BLaER1 treated with 17β-estradiol and CSF1 and Interleukin-3, amounts not matched to agents 10 nM and 100 nM (cell line): ENCODE measurements at regions not wholly inside any gene's neighbourhood (a gene's known extent, or its start where the extent isn't known, plus 50 kb on each side); places are given as distances from the start of the nearest gene placed in this dataset.

Source experiments
- H3K27ac ChIP-seq, 11 experiments: shearing (Covaris generic); formaldehyde crosslinking; 2 replicates each; pipeline ENCODE4 v1.8.1; 2022
- H3K27me3 ChIP-seq, 11 experiments: shearing (Covaris generic); formaldehyde crosslinking; 2 replicates each; pipeline ENCODE4 v1.8.1; 2022
- H3K36me3 ChIP-seq, 11 experiments: shearing (Covaris generic); formaldehyde crosslinking; 2 replicates each; pipeline ENCODE4 v1.8.1; 2022
- H3K4me1 ChIP-seq, 10 experiments: shearing (Covaris generic); formaldehyde crosslinking; 2 replicates each; pipeline ENCODE4 v1.8.1; 2022
- H3K4me2 ChIP-seq, 11 experiments: shearing (Covaris generic); formaldehyde crosslinking; 2 replicates each; pipeline ENCODE4 v1.8.1; 2022
- H3K4me3 ChIP-seq, 10 experiments: shearing (Covaris generic); formaldehyde crosslinking; 2 replicates each; pipeline ENCODE4 v1.8.1; 2022
- H3K9ac ChIP-seq, 11 experiments: shearing (Covaris generic); formaldehyde crosslinking; 2 replicates each; pipeline ENCODE4 v1.8.1; 2022
- H3K9me3 ChIP-seq, 11 experiments: shearing (Covaris generic); formaldehyde crosslinking; replicated peaks in 1 of 11; 2 replicates each; pipeline ENCODE4 v1.8.1; 2022
- H4K20me1 ChIP-seq, 11 experiments: shearing (Covaris generic); formaldehyde crosslinking; 2 replicates each; pipeline ENCODE4 v1.8.1; 2022
- Cebpa-rat ChIP-seq, 11 experiments: shearing (Covaris generic); IDR thresholded peaks; 2 replicates each; pipeline ENCODE4 v1.8.1; 2022

DNA sequence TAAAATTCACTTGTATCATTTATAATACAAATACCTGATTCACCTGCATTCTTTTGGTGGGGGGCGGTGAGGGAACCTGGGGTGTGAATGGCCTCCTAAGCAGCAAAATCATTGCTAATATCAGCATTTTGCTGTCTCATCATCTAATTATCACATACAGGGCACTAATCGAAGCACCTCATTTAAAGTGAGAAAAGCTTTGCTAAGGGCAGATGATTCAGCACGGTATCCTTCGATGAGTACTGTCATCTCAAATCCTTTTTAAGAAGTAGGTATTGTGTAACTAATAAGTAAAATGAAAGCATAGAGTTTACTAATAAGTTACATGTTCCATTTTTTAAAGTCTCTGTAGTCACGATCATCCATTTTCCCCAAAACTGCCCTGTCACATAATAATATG is 278.1 kb upstream of the SOX5 start:
- H3K9me3 ChIP-seq: no peaks in the 10 kb centered on the region
- peak overlapping the region in 5 of 11 experiments; percentile 17 to 80 (median 55); a peak in 8 of 22 replicates for H3K4me2 ChIP-seq
- no peaks in the 10 kb centered on the region for H4K20me1 ChIP-seq
- H3K27ac ChIP-seq: peak overlapping the region in 4 of 11 experiments; percentile 20 to 52 (median 47); a peak in 7 of 22 replicates
- no peaks in the 10 kb centered on the region for H3K36me3 ChIP-seq
- TF ChIP-seq Cebpa-rat (IDR thresholded peaks at IDR 0.05): no peak
- peaks cover 0 to 34% (median 12%) of the 10 kb centered on the region in 10 experiments; a peak in 12 of 20 replicates for H3K4me1 ChIP-seq
- H3K27me3 ChIP-seq: no peaks in the 10 kb centered on the region
- no peak overlapping the region for H3K4me3 ChIP-seq
- H3K9ac ChIP-seq: no peak overlapping the region

DNA sequence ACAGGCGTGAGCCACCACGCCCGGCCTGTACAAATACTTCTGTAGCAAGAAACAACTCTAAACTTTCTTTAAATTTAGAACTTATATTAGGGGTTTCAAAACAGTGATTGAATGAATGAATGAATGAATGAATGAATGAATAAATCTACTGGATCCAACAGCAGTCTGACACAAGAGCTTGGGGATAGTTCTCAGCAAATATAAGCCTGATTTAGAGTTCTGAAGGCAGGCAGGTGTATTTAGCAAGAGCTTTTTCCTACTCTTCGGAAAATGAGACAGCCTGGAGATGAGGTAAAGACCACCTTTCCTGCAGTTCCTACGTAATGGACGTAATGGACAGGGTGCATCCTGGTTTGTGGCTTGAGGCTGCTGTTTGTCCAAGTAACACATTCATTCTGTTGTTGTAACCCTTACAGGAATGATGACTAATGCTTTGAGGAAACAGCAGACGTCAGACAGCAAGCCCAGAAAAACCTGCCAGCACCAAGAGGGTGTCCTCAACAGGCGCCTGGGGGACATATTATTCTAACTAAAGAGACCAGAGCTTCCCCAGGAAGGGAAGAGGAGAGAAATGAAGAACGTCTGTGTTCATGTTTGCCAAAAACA is 277.4 kb upstream of the SOX5 start:
- H3K4me1 ChIP-seq: peaks cover 0 to 34% (median 12%) of the 10 kb centered on the region in 10 experiments; a peak in 12 of 20 replicates
- no peak overlapping the region for H3K4me3 ChIP-seq
- no peaks in the 10 kb centered on the region for H3K36me3 ChIP-seq
- no peaks in the 10 kb centered on the region for H3K9me3 ChIP-seq
- no peaks in the 10 kb centered on the region for H4K20me1 ChIP-seq
- TF ChIP-seq Cebpa-rat (IDR thresholded peaks at IDR 0.05): no peak
- H3K4me2 ChIP-seq: peak overlapping the region in 7 of 11 experiments; percentile 17 to 80 (median 49); a peak in 12 of 22 replicates
- H3K9ac ChIP-seq: no peak overlapping the region
- H3K27ac ChIP-seq: peak overlapping the region in 4 of 11 experiments; percentile 20 to 52 (median 47); a peak in 7 of 22 replicates
- no peaks in the 10 kb centered on the region for H3K27me3 ChIP-seq

DNA sequence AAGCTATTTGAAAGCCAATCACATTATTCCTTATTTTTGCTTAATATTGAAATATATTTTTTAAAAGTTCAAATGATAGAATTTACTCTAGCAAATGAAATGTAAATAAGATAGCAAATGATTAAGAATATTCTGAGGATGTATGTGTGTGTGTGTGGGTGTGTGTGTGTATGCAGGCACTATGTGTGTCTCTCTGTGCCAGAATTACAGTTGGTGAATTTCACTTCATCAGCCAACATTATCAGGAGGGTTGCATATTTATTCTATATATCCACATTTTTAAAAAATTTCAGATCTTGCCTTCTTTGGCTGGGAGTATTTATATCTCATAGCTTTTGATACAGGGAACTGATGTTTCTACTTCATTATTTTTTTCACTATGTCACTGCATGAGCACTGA is 274.9 kb upstream of the SOX5 start:
- H3K4me1 ChIP-seq: peaks cover 0 to 34% (median 8%) of the 10 kb centered on the region in 10 experiments; a peak in 9 of 20 replicates
- no peak overlapping the region for H3K27ac ChIP-seq
- no peaks in the 10 kb centered on the region for H3K36me3 ChIP-seq
- H3K9me3 ChIP-seq: no peaks in the 10 kb centered on the region
- no peak for TF ChIP-seq Cebpa-rat (IDR thresholded peaks at IDR 0.05)
- H3K4me3 ChIP-seq: no peak overlapping the region
- H3K9ac ChIP-seq: no peak overlapping the region
- H3K4me2 ChIP-seq: no peak overlapping the region
- no peaks in the 10 kb centered on the region for H3K27me3 ChIP-seq
- H4K20me1 ChIP-seq: no peaks in the 10 kb centered on the region

DNA sequence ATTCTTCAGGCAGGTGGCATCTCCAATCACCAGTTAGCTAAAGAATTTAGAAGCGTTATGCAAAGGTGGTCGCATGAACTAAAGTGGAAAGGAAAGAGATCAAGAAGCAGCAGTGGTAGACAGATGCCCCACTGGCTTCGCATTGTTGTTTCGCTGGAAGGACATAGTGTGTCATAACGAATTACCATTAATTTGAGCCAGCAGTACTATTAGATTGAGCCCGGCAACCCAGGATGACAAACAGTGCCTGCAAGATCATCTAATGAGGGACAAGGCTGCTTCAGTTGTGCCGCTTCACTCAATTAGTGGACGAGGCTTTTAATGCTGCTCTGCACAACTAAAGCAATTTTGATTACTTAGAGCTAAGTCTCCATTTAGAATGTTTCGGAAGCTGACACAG is 274.5 kb upstream of the SOX5 start:
- Histone ChIP-seq H3K27ac (no peak overlapping the region), H3K27me3 (no peaks in the 10 kb centered on the region), H3K9ac (no peak overlapping the region), H3K4me3 (no peak overlapping the region), H4K20me1 (no peaks in the 10 kb centered on the region), H3K4me2 (no peak overlapping the region), H3K4me1 (peaks cover 0 to 34% (median 8%) of the 10 kb centered on the region in 10 experiments; a peak in 9 of 20 replicates), H3K9me3 (no peaks in the 10 kb centered on the region), H3K36me3 (no peaks in the 10 kb centered on the region)
- no peak for TF ChIP-seq Cebpa-rat (IDR thresholded peaks at IDR 0.05)

DNA sequence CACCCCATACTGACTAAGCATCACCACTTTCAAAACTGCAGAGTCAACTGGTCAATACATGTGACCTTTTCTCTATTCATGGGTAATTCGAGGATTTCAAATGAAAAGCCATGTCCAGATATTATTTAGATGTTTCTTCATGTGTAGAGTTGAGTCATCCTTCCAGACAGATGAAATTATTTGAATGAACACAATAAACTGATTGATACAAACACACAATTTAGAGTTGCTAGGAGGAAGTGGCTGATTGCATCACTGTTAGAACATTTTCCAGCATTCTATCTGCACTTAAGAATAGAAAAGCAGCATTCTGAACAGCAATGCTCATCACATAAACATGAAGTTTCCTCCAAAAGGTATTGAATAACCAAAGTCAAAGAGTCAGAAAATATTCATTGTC is 273.5 kb upstream of the SOX5 start:
- Histone ChIP-seq H3K36me3 (no peaks in the 10 kb centered on the region), H4K20me1 (no peaks in the 10 kb centered on the region), H3K4me3 (no peak overlapping the region), H3K9ac (no peak overlapping the region), H3K4me1 (peaks cover 0 to 32% (median 8%) of the 10 kb centered on the region in 10 experiments; a peak in 9 of 20 replicates), H3K27me3 (no peaks in the 10 kb centered on the region), H3K27ac (peak overlapping the region in 2 of 11 experiments; percentile 3 to 46; a peak in 3 of 22 replicates), H3K4me2 (peak overlapping the region in 2 of 11 experiments; percentile 41 to 43; a peak in 3 of 22 replicates), H3K9me3 (no peaks in the 10 kb centered on the region)
- TF ChIP-seq Cebpa-rat (IDR thresholded peaks at IDR 0.05): no peak

DNA sequence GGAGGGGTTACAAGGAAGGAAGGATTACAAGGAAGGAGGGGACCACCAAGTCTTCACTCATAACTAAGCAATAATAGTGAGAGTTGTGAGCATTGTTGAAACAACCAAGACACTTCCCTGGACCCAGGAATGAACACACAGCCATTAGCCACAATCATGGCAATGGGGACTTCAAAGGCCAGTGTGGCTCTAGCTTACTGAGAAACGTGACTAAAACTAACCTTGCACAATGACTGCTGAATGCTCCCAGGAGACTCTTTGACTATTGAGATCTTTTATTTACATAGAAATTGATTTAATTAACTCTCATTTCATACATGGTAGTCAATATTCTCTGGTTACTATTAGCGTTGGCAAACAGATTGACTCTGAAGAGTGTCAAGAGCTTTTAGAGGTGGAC is 263.0 kb upstream of the SOX5 start:
- Histone ChIP-seq H3K9me3 (no peaks in the 10 kb centered on the region), H3K4me1 (no peaks in the 10 kb centered on the region), H3K27ac (no peak overlapping the region), H3K9ac (no peak overlapping the region), H3K4me2 (no peak overlapping the region), H3K27me3 (no peaks in the 10 kb centered on the region), H3K4me3 (no peak overlapping the region), H4K20me1 (no peaks in the 10 kb centered on the region), H3K36me3 (no peaks in the 10 kb centered on the region)
- no peak for TF ChIP-seq Cebpa-rat (IDR thresholded peaks at IDR 0.05)

DNA sequence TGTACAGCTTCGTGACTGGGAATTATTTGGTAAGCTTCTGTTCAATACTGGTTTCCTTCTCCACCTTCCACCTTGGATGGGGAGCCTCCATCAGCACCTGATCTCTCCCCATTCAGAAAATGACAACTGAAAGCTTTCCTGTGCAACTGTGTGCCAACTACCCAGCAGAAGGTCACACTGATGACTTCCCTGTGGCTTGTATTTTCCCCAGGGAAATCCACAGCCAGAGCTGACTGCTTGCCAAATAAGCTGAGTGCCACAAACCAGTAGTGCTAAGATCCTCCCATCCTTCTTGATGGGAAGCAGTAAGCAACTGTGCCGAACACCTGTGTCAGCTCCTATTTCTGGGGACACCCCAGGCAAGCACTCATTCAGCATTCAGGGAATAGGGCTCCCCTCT is 257.2 kb upstream of the SOX5 start:
- Histone ChIP-seq H3K27me3 (no peaks in the 10 kb centered on the region), H3K9ac (no peak overlapping the region), H3K9me3 (peaks cover 0 to 10% (median 0%) of the 10 kb centered on the region in 11 experiments; a peak in 5 of 22 replicates)

DNA sequence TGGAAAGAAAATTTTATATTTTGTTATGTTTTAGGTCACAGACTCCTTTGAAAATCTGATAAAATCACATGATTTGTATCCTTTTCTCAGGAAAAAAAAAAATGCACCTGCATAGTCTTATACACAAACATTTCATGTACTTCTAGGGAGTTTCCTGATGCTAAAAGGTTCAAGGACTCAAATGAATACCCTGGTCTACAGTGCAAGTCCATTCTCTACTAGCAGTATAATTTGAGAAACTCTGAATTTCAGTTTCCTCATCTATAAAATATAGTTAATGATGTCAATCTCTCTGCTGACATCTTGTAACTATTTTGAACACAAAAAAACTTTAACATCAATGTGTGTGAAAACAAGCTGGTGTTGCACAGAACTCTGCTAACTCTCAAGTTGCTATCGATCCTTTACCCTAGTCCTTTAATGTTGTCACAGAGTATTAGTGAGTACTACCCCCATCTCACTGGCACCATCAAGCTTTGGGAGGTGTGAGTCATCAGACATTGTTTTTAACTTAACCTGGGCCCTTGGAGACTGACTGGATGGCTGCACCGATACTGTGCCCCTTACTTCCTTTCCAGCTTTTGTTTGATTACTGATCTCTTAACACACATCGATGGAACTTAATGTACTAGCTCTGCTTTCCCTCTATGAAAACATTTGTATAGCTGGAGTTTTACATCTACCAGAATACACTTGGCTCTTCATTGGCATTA is 251.9 kb upstream of the SOX5 start:
- no peaks in the 10 kb centered on the region for H3K27me3 ChIP-seq
- TF ChIP-seq Cebpa-rat (IDR thresholded peaks at IDR 0.05): no peak
- no peak overlapping the region for H3K9ac ChIP-seq
- peaks cover 0 to 10% (median 0%) of the 10 kb centered on the region in 11 experiments; a peak in 5 of 22 replicates for H3K9me3 ChIP-seq
- H3K36me3 ChIP-seq: no peaks in the 10 kb centered on the region
- H4K20me1 ChIP-seq: no peaks in the 10 kb centered on the region
- no peak overlapping the region; a peak in 1 of 22 replicates for H3K4me2 ChIP-seq
- H3K27ac ChIP-seq: no peak overlapping the region
- no peak overlapping the region for H3K4me3 ChIP-seq
- H3K4me1 ChIP-seq: peaks cover 0 to 3% (median 0%) of the 10 kb centered on the region in 10 experiments; a peak in 1 of 20 replicates

More for the DNA sequence above, 257.2 kb upstream of the SOX5 start:
- no peaks in the 10 kb centered on the region for H3K36me3 ChIP-seq
- H3K4me3 ChIP-seq: no peak overlapping the region
- H3K4me1 ChIP-seq: peaks cover 0 to 3% (median 0%) of the 10 kb centered on the region in 10 experiments; a peak in 1 of 20 replicates
- H3K4me2 ChIP-seq: 0 out of 22 replicates have a peak overlapping the region, but pooled peaks of 1 of the 11 experiments have one; percentile 0
- TF ChIP-seq Cebpa-rat (IDR thresholded peaks at IDR 0.05): no peak
- H3K27ac ChIP-seq: no peak overlapping the region
- no peaks in the 10 kb centered on the region for H4K20me1 ChIP-seq

DNA sequence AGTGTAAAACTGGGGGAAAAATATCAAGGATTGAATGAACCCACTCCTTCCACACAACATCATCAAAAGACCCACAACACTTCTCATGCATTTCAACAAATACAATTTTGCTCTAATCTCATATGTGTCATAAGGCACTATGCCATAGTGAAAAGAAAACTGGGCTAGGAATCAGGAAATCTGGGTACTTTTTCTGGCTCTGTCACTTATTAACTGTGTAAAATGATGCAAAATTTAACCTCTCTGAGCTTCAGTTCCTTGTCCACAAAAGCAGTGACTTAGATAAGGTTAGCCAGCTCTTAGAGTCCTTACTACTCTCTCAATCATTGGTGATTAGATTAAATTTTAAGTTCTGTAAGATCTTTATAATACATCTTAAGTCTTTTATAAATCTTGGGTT is 250.5 kb upstream of the SOX5 start:
- H3K27ac ChIP-seq: no peak overlapping the region
- H3K4me1 ChIP-seq: peaks cover 0 to 3% (median 0%) of the 10 kb centered on the region in 10 experiments; a peak in 1 of 20 replicates
- no peaks in the 10 kb centered on the region for H3K27me3 ChIP-seq
- H3K9ac ChIP-seq: no peak overlapping the region
- H3K9me3 ChIP-seq: peaks cover 0 to 10% (median 0%) of the 10 kb centered on the region in 11 experiments; a peak in 5 of 22 replicates
- no peak for TF ChIP-seq Cebpa-rat (IDR thresholded peaks at IDR 0.05)
- H3K4me2 ChIP-seq: no peak overlapping the region
- H4K20me1 ChIP-seq: no peaks in the 10 kb centered on the region
- H3K4me3 ChIP-seq: no peak overlapping the region
- no peaks in the 10 kb centered on the region for H3K36me3 ChIP-seq
